ENCODE measurements at regions not wholly inside any gene's neighbourhood (a gene's known extent, or its start where the extent isn't known, plus 50 kb on each side); places are given as distances from the start of the nearest gene placed in this dataset.

DNA sequence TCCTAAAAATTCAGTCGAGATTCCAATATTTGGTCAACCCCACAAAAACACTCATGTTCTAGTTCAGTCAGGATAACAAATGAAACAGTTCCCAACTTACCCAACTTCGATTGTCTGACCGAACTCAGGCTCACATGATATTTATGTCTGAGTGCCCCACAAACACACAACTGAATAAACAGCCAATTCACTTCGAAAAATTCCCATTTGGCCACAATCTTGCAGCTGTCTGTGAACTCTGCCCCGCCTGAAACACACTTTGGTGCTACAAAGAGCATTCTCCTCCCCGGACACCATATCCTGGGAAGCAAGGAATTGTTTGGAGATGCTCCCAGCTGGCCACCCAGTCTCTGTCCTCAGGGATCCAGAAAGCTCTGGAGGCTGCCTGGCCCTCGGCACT lies 52.9 kb upstream of the SIM2 start:
- H3K27ac ChIP-seq (ENCODE audit: low read depth, low read length, poor library complexity, severe bottlenecking), result no peak overlapping the region
- H3K27me3 ChIP-seq (replicated peaks; ENCODE audit: insufficient read depth, low read depth, low read length, poor library complexity), result no peaks in the 10 kb centered on the region
- TF ChIP-seq EZH2 (IDR thresholded peaks at IDR 0.05; ENCODE audit: borderline replicate concordance, low read depth, low read length, poor library complexity, severe bottlenecking), result no peak
- TF ChIP-seq, protein P1, sequence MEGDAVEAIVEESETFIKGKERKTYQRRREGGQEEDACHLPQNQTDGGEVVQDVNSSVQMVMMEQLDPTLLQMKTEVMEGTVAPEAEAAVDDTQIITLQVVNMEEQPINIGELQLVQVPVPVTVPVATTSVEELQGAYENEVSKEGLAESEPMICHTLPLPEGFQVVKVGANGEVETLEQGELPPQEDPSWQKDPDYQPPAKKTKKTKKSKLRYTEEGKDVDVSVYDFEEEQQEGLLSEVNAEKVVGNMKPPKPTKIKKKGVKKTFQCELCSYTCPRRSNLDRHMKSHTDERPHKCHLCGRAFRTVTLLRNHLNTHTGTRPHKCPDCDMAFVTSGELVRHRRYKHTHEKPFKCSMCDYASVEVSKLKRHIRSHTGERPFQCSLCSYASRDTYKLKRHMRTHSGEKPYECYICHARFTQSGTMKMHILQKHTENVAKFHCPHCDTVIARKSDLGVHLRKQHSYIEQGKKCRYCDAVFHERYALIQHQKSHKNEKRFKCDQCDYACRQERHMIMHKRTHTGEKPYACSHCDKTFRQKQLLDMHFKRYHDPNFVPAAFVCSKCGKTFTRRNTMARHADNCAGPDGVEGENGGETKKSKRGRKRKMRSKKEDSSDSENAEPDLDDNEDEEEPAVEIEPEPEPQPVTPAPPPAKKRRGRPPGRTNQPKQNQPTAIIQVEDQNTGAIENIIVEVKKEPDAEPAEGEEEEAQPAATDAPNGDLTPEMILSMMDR (conservative IDR thresholded peaks at IDR 0.05; ENCODE audit: low read depth, low read length), result no peak
- BruUV-seq (replicated peaks), result no TSS peak
- H3K9me3 ChIP-seq (ENCODE audit: low read depth, low read length, poor library complexity, severe bottlenecking), result no peaks in the 10 kb centered on the region
- intact Hi-C loops (cut with micrococcal nuclease; ENCODE audit: unreplicated experiment), result no loop called here
- POLR2A ChIA-PET (ENCODE audit: low non-redundant PET), result no interaction called here
- CTCF ChIA-PET, result interaction anchor here (0.6 kb wide), 1 partner anchor 227 kb away, joined by 3 read pairs; no protein-coding TSS in a partner anchor
- DNase-seq (ENCODE audit: low spot score), result no peak
- peaks cover 35% of the 10 kb centered on the region for H3K4me1 ChIP-seq (ENCODE audit: insufficient read depth, low read length, poor library complexity, severe bottlenecking)
- no peaks in the 10 kb centered on the region for H3K36me3 ChIP-seq (ENCODE audit: insufficient read depth, low read length, poor library complexity, severe bottlenecking)
- no peak overlapping the region for H3K4me3 ChIP-seq (ENCODE audit: low read depth, low read length, poor library complexity, severe bottlenecking)

DNA sequence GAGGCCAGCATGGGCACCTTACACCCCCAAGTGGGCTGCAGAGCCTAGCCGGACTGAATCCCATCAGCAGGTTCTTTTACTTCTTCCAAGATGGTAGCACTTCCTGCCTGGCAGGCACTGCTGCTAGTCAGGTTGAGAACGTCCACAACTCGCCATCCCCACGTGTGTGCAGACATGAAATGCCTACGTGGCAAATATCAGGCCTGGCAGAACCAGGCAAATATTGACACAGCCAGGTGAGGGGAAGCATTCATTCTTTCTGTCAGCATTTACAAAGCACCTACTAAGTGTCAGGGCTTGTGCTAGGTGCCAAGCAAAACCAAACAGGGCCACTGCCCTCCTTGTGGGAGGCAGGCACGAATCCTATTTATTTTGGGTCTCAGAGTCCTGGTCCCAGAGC lies 52.3 kb upstream of the SIM2 start:
- POLR2A ChIA-PET (ENCODE audit: low non-redundant PET), result no interaction called here
- no peaks in the 10 kb centered on the region for H3K27me3 ChIP-seq (replicated peaks; ENCODE audit: insufficient read depth, low read depth, low read length, poor library complexity)
- CTCF ChIA-PET, result interaction anchor here (0.6 kb wide), 1 partner anchor 227 kb away, joined by 3 read pairs; no protein-coding TSS in a partner anchor
- H3K36me3 ChIP-seq (ENCODE audit: insufficient read depth, low read length, poor library complexity, severe bottlenecking), result no peaks in the 10 kb centered on the region
- no peak overlapping the region for H3K4me3 ChIP-seq (ENCODE audit: low read depth, low read length, poor library complexity, severe bottlenecking)
- TF ChIP-seq, protein P1 (conservative IDR thresholded peaks at IDR 0.05; ENCODE audit: low read depth, low read length), result no peak
- no peak for TF ChIP-seq EZH2 (IDR thresholded peaks at IDR 0.05; ENCODE audit: borderline replicate concordance, low read depth, low read length, poor library complexity, severe bottlenecking)
- intact Hi-C loops (cut with micrococcal nuclease; ENCODE audit: unreplicated experiment), result no loop called here
- H3K9me3 ChIP-seq (ENCODE audit: low read depth, low read length, poor library complexity, severe bottlenecking), result no peaks in the 10 kb centered on the region
- H3K27ac ChIP-seq (ENCODE audit: low read depth, low read length, poor library complexity, severe bottlenecking), result no peak overlapping the region
- H3K4me1 ChIP-seq (ENCODE audit: insufficient read depth, low read length, poor library complexity, severe bottlenecking), result peaks cover 28% of the 10 kb centered on the region
- DNase-seq (ENCODE audit: low spot score), result no peak
- no TSS peak for BruUV-seq (replicated peaks)

DNA sequence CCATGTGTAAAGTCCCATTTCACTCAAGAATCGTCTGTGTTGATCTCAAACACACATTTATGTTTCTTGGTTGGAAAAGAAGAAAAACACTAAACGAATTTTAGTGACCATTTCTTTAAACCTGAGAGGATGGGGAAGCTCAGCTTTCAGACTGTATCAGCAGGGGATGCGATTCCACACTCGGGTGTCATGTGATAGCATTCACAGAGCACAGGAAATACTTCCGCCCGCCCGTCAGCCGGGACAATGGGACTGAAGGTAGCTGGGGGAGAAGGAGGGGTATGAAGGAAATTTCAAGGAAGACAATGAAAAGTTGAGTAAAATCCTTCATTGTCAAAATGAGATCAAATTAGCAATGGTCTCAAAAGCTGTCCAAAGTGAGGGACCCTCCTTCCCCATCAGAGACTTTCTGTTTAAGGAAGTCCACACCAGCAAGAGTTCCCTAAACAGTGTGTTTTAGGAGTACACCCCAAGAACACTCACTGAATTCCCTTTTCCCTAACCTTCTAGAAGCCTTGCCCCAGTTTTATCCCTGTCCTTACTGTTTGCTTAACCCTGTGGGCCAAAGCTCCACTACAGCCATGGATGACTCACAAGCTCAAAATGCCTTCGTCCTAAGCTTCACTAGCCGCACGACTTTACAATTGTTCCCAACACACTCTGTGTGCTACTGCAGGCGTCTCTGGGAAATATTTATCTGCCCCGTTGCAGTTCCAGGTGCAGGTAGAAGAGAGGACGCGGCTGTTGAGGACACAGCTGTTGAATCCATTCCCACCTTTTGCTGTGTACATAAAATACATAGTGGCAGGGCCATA lies 51.4 kb upstream of the SIM2 start:
- Histone ChIP-seq H3K36me3 (ENCODE audit: insufficient read depth, low read length, poor library complexity, severe bottlenecking) (no peaks in the 10 kb centered on the region), H3K4me3 (ENCODE audit: low read depth, low read length, poor library complexity, severe bottlenecking) (no peak overlapping the region), H3K4me1 (ENCODE audit: insufficient read depth, low read length, poor library complexity, severe bottlenecking) (peaks cover 20% of the 10 kb centered on the region), H3K9me3 (ENCODE audit: low read depth, low read length, poor library complexity, severe bottlenecking) (no peaks in the 10 kb centered on the region), H3K27me3 (replicated peaks; ENCODE audit: insufficient read depth, low read depth, low read length, poor library complexity) (no peaks in the 10 kb centered on the region), H3K27ac (ENCODE audit: low read depth, low read length, poor library complexity, severe bottlenecking) (peak overlapping the region; percentile 47)
- no TSS peak for BruUV-seq (replicated peaks)
- TF ChIP-seq EZH2 (IDR thresholded peaks at IDR 0.05; ENCODE audit: borderline replicate concordance, low read depth, low read length, poor library complexity, severe bottlenecking), result no peak
- TF ChIP-seq, protein P1 (conservative IDR thresholded peaks at IDR 0.05; ENCODE audit: low read depth, low read length), result no peak
- ChIA-PET POLR2A (ENCODE audit: low non-redundant PET) (interaction anchor here (0.6 to 0.7 kb wide), 2 partner anchors 29 to 114 kb away, joined by 4 to 8 read pairs; no protein-coding TSS in a partner anchor), CTCF (no interaction called here)
- intact Hi-C loops (cut with micrococcal nuclease; ENCODE audit: unreplicated experiment), result no loop called here
- peak; percentile 80 for DNase-seq (ENCODE audit: low spot score)

Data from A673 (cell line).